Epidermal melanocyte (primary cell): ENCODE measurements at regions not wholly inside any gene's neighbourhood (a gene's known extent, or its start where the extent isn't known, plus 50 kb on each side); places are given as distances from the start of the nearest gene placed in this dataset.

Experiments used
- DNase-seq: peaks from one replicate; pipeline ENCODE4 v3.0.0; 2011; ENCODE audit warnings: low spot score; ENCODE audit not compliant: insufficient read length

DNA sequence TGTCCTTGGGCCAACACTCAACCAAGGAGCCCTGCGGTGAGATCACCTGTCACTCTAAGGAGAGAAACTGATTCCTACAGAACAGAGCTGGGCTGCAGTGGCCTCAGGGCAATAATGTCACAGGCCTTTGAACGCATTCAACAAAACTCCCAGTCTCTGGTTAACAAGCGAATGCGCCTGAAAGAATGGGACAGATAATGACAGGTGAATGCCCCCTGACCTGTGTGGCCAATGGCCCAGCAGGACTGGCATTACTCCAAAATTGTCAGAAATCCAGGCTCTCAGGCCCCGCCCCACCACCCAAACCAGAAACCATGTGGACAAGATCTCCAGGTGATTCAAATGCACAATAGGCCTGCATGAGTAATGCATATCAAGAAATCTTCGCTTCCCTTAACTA is 277.7 kb upstream of the KLF6 start:
- DNase-seq: no peak

DNA sequence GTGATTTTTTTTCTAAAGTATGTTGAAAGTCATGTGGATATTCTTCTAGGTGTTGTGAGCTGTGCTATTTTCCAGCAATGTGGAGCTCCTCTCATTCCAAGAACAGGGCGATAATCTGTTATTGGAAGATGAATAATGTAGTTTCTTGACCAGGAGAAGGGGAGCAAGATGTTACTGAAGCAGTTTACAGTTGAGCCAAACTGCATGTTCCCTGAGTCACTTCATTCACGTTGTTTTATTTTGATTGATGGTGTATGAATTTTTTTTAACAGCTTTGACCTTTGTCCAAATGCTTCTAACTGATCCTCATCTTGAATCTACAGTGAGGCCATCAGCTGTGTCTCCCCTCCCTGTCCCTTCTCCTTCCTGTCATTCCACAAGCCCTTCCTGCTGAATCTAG is 277.1 kb upstream of the KLF6 start:
- no peak for DNase-seq

DNA sequence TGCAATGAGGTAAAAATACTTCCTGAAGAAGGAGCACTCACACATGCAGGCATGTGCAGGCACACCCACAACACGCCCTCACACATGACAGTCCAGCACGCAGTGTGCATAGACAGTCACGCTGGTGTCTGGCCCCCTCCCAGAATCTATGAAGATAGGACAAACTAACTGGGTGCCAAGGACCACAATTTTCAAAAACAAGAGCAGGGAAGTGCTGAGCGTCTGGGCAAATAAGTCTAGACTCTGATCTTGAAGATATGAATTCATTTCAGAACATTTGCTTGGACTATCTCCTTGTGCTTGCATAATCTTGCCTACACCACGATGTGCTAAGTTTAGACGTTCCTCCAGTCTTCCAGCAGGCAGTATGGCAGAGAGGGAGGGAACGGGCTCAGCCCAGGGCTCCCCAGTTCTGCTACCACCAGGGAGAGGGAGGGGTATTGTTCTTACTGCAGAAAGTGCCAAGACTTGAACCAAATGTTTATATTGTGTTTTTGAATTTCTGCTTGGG is 276.5 kb upstream of the KLF6 start:
- DNase-seq: no peak

DNA sequence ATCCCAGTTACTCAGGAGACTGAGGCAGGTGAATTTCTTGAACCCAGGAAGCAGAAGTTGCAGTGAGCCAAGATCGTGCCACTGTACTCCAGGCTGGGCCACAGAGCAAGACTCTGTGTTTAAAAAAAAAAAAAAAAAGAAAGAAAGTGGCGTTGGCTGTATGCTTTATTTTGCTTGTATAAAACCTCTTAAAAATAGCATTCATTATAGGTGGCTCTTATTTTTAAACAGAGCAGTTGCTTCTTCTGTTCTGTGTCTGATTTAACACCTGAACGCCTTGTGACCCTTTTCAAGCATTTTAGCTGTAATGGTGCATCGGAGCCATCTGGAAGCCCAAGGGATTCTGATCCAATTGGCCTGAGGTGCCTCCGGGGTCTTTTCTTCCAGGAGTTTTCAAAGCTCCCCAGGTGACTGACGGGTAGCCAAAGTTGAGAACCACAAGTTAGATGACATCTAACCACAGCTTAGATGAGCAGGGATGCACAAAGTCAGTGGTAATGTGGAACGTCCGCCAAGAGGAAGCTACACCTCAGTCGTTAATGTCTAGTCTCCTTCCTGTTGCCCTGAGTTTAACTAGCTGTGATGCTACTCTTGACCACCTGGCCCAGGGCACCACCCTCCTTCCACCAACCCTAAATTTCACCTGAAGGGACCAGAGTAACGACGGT is 274.6 kb upstream of the KLF6 start:
- no peak for DNase-seq

DNA sequence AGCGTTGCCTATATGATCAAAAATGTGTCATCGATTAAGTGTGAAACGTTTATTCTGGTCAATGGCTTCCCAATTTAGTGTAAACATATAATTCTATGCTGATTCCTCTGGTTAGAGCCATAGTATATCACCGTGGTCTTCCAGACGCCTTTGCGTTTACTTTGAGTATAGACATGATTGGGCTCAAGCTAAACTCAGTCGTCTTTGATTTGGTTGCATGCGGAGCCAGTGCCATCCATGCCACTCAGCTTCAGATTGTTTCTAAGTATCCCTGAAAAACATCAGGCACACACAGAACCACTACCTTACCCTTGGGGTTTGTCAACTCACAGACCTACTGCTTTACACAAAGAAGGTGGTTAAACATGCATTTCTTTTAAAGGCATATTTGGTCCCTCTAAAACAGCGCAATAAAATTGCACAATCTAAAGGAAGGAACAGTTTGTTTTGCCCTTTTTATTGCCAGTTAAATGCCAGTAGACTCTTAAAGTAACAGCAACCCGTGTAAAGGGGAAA is 273.6 kb upstream of the KLF6 start:
- no peak for DNase-seq

DNA sequence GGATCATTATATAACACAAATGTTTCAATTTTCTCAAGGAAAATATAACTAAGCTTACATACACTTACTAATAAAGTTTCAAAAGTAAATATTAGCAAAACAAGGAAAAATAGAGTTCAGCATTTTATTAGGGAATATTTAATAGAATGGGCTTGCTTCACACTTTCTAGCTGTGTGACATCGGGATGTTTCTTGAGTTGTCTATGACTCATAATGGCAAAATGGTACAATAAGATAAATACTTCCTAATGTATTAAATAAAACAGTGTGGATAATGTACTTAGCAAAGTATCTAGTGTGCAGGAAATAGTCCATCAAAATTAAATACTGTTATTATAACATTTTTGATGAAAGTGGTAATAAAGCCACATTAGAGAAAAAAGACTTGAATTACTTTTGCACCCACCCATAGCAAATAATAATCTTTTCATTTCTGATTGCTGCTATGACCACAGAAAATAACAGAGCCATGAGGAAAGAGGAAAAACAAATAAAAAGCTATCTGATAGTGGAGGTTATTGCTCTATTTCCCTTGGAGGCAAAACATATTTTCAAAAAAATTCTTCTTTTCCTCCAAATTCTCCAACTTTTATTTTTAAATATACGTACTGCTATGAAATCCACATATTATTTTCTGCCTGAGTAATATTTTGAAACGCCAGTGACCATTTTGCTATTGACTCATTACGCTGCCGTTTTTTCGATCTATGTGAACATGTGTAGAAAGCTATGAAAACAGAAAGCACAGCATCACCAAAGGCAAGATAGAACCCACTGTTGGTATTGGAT is 272.9 kb upstream of the KLF6 start:
- DNase-seq: no peak

DNA sequence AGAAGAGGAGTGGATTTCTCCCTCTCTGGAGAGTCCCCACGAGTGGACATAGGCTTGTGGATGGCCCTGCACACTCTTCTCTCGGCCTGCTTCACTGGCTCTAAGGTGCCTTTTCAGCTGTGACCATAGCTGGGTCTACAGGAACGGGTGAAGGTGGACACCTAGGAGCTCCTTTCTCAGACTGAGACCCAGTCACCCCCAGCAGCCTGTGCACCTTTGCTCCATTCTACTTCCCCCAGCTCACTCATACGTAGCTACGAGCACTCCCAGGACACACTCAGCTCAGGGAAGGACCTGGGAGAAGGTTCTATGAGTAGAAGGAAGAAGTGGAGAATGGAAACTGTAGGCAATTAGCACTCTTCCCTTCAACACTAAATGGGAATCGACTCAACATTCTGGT is 272.0 kb upstream of the KLF6 start:
- no peak for DNase-seq

DNA sequence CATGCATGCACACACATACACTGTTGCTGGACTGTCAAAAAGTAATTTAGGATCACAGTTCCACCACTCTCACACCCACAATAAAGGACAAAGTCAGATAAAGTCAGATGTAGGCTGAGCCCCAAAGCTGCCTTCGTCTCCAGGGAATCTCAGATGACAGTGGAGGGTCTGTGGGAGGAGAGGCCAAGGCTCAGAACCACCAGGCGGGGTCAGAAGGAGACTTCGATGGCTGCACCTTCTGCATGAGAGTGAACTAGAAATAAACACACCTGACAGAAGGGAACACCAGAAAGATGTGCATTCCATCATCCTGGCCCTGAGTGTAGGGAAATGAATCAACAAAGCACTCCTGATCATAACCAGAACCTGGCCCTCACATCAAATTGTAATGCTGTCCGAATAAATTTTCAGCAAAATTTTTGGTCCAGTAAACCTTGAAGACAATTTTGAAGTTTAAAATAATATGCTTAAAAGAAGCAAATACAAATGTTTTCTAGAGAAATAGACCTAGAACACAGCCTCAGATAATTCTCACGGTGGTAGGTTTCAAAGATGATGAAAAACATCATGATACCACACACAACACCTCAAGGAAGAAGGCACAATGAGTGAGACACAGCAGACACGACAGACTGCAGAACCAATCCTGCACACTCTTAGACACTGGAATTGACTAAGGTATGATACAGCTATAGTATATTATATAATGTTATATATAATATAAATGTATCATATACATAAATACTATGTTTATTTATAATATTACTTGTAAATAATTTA is 269.8 kb upstream of the KLF6 start:
- no peak for DNase-seq

DNA sequence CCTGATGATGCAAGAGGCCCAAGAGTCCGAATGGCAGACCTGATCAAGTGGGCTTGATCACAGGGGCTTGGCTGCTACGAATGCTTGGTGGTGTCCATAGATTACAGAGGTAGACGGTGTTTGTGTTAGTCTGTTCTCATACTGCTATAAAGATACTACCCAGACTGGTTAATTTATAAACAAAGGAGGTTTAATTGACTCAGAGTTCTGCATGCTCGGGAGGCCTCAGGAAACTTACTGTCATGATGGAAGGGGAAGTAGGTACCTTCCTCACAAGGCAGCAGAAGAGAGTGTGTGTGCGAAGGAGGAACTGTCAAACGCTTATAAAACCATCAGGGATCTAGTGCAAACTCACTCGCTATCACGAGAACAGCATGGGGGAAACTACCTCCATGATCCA is 268.9 kb upstream of the KLF6 start:
- no peak for DNase-seq

DNA sequence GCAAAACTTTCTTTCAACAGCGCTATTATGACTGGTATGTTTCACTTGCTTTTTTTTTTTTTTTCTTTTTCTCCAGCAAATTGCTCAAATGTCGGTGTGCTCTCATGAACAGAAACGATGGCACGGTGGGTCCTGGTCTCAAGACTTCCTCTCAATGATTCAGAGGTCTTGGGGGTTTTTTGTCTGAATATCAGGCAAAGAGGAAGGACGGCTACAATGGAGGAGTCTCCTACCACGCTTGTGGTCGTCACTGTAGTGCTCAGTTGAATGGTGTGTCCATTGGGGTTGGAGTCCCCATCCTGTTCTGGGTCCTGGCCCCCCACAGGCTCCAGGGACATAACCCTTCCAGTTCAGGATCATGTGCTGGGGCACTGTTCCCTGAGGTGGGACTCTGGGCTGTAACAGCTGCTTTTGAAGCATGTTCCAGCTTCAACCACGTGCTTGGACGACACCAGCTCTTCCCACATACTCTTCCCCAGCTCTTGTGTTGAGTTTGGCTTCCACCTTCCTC is 266.7 kb upstream of the KLF6 start:
- no peak for DNase-seq

DNA sequence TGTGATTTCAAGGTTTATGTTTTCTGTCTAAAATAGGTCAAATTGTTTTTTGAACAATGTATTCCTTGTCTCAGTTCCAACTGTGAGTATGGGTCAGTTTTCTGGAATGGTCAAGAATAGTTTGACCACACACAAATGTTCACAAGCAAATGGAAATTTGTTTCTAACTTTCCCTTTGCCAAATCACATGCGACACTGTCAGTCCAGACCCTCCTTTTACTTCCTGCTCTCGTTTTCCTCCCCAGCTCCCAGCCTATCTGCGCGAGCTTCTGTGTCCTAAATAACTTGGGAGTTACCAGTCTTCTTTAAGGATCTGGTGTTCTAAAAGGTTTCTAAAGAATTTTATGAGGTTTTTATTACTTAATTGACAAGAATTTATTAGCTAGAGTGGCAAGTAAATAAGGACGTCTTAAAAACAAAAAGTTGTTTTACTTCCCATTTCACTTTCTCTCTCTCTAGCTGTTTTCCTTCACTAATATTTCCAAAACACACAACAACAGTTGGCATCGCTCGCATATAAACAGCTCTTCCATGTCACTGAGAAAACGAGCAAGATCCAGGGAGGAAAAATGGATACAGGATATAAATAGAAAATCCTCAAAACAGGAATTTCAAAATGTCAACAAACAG is 266.1 kb upstream of the KLF6 start:
- DNase-seq: no peak

DNA sequence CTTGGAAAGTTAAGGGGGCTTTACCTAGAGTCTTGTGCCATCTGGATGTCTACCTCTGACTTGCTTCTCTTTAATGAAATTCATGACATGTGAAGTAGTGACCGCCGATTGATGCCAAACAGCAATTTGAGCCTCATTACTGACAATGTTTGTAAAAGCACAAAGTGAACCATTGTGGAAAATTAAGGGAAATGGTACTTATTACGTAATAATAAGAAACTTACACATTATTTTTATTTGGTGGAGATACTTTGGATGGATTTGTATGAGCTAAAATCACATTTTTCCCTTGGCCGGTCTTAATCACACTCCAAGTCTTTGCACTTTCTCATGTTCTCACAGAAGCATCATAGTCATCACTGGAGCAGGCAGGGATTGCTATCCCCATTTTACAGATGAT is 265.1 kb upstream of the KLF6 start:
- DNase-seq: no peak

DNA sequence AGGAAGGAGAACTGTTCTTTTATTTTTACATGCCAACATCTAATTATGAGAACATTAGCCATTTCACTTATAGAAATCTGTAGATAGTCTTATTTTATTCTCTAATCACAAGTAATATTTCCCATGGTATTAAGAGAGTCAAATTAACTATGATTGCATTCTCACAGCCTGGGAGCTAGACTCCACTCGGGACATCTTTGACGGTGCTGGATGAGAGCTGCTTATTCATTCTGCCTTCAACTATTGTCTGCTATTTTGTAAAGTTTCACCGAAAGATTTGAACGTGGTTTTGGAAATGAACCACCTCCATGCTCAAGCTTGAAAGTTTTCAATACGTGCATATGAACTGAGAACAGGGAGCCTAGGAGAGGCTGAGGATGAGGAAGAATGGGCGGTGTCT is 264.3 kb upstream of the KLF6 start:
- no peak for DNase-seq

DNA sequence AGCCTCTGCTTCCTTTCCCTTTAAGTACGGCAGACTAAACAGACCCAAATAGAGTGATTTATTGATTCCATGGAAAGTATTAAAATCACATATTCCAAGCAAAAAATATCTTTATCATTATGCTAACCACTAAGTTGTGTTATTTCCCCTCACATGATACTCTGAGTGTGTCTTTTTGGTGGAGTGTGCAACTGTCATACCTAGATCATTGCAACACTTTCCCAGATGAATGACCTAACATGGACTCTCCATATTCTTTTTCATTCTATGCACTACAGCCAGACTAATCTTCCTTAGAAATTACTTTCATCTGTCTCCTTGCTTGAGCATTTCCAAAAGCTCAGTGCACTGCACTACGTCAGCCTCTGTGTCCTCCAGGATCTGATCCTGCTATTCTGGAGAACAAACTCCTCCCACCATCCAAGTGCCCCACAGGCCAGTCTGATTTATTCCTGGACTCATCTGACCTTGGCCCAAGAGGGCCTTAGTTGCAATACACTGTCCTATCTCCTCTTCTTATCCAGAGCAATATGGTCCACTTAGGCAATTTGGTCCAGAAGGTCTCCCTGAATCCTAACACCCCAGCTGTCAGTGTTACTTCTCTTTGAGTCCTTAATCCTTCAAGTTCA is 263.3 kb upstream of the KLF6 start:
- DNase-seq: no peak

DNA sequence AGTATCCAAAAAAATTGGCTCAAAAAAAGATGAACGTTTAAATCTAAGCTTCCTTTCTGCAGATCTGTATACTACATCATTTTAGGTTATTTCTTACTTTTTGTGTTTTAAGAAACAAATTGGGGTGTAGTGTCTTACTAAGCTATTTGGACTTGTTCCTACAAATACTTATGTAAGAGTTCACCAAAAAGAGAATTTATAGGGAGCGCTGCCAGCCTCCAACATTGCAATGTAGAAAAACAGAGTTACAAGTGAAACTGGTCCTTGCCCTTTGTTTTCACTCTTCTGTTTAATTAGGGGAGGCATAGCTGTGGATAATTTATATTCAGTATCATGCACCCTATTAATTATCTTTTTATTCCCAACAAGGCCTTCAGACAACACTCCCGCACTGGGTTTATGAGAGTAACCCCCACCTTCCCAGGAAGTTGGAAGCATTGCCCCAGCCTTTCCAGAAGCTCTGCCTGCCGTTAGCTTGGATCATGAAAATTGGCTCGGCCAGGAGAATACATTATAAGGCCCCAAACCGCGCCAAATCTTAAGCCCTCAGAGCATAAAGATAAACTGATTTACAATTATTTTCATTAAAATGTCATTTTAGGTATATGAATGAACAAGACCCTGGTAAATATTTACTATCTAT is 261.8 kb upstream of the KLF6 start:
- DNase-seq: no peak

DNA sequence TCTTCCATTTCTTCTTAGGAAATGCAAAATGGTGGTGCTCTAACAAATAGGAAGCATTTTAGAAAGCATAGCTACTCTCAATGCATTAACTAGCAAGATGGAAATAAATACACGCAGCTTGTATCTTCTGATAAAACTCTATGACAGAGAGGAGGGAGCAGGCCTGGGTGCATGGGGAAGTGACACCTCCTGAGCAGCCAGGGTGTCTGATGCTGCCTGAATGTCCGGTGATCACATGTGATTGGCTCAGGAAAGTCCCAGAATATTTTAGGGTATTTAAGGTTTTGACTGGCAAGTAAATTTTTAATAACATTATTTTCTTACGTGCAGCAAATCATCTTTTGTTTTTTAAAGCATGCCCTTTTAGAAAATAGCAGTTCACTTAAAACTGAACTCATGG is 261.0 kb upstream of the KLF6 start:
- DNase-seq: no peak

DNA sequence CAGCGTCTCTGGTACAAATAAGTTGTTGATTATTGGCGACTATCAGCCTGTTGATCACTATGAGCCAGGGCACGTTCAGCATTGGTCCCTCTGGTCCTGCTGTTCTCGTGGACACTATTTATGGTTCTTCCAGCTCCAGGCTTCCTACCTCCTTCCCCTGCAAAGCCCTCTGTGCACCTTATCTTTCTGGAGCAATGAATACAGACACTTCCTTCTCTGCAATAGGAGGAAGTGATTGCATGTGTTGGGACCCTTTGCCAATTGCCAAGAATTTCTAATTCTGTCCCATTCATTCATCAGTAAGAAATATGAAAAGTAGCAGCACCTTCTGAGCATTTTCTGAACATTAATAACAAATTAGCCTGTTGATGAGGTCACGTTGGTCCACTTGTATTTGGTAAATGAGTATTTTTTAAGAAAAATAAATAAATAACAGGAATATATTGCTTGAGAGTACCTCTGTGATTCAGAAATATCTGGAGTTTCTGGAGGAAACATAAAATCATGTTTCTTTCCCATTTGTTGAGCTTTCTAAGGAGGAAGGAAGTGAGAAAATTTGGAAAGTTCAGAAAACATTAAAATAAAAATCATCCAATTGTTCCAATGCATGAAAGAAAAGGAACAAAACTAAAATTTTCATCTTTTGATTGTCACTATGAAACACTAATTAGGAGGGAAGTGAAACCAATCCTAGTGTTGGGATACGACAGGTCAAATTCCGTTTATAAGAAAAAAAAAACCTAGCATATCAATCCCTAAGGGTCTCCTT is 259.1 kb upstream of the KLF6 start:
- no peak for DNase-seq

DNA sequence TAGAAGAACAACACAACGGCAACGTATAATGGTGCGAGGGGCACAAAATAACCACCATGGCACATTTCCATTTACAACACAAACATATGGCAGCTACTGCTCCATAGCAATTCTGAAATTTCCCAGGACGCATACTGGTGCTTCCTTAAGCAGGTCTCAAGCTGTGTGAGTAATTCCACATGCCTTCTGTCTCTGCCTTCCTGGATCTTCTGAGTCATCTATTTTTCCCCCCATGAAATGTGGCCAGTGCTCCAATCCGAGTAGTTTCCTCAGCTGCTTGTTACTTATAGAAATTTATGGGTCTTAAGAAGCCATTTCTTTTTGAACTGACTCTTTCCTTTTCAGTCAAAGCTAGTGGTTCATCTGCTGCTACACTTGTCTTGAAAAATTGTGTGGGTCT is 256.6 kb upstream of the KLF6 start:
- no peak for DNase-seq

DNA sequence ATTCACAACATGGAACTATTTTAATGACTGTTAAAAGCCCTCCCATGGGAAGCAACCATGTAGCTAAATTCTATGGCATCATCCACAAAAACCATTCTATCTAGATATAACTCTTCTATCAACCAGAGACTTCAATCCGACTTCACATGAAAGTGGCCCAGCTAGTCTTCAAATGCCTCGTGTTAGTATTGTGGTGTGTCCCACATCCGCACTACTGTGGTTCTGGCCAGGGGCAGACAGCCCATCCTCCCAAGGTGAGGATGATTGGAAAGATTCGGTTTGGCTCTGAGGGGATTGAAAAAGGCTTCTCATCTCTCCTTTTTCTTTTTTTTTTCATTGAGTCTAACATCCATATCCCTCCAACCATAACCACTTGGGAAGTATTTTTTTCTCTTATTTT is 253.0 kb upstream of the KLF6 start:
- no peak for DNase-seq

DNA sequence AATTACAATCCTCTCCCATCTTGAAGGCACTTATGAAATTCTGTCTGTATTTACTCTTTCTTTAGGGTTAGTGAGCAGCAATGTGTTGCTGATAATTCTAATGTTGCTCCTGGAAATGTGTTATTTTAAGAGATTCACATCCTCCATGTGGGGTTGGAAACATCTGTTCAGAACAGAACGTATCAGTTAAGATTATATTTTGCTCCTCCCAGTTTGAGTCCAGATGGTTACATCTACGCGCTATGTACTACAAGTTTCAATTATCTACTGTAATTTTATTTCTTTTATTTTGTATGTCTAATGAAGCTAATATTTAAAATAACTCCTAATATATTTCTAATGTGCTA is 250.6 kb upstream of the KLF6 start:
- no peak for DNase-seq
